ENCODE measurements at regions not wholly inside any gene's neighbourhood (a gene's known extent, or its start where the extent isn't known, plus 50 kb on each side); places are given as distances from the start of the nearest gene placed in this dataset.

DNA sequence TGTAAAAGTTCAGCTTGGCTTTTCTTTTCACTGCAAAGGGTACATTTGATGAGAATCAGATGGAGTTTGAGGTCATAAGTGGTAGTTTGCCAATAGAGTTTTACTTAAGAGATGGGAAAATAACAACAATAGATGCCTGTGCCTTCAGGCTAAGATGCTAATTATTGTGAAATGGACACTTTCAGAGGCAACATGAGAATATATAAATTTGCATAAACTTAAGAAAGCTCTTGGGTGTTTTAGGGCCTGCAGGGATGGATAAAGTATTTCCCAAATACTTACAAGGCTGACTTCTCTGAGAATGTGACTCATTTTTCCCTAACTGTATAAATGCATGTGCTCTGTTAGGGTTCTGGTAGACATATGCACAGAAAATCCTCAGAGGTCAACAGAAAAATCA lies 200.3 kb upstream of the SVIL start:
- TF ChIP-seq, protein P1, sequence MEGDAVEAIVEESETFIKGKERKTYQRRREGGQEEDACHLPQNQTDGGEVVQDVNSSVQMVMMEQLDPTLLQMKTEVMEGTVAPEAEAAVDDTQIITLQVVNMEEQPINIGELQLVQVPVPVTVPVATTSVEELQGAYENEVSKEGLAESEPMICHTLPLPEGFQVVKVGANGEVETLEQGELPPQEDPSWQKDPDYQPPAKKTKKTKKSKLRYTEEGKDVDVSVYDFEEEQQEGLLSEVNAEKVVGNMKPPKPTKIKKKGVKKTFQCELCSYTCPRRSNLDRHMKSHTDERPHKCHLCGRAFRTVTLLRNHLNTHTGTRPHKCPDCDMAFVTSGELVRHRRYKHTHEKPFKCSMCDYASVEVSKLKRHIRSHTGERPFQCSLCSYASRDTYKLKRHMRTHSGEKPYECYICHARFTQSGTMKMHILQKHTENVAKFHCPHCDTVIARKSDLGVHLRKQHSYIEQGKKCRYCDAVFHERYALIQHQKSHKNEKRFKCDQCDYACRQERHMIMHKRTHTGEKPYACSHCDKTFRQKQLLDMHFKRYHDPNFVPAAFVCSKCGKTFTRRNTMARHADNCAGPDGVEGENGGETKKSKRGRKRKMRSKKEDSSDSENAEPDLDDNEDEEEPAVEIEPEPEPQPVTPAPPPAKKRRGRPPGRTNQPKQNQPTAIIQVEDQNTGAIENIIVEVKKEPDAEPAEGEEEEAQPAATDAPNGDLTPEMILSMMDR (IDR thresholded peaks at IDR 0.05; ENCODE audit: insufficient read depth, low read length), result no peak
- peak; percentile 53 for DNase-seq (ENCODE audit: low read depth)
- no peak overlapping the region for H3K4me3 ChIP-seq (ENCODE audit: low read depth, low read length)

DNA sequence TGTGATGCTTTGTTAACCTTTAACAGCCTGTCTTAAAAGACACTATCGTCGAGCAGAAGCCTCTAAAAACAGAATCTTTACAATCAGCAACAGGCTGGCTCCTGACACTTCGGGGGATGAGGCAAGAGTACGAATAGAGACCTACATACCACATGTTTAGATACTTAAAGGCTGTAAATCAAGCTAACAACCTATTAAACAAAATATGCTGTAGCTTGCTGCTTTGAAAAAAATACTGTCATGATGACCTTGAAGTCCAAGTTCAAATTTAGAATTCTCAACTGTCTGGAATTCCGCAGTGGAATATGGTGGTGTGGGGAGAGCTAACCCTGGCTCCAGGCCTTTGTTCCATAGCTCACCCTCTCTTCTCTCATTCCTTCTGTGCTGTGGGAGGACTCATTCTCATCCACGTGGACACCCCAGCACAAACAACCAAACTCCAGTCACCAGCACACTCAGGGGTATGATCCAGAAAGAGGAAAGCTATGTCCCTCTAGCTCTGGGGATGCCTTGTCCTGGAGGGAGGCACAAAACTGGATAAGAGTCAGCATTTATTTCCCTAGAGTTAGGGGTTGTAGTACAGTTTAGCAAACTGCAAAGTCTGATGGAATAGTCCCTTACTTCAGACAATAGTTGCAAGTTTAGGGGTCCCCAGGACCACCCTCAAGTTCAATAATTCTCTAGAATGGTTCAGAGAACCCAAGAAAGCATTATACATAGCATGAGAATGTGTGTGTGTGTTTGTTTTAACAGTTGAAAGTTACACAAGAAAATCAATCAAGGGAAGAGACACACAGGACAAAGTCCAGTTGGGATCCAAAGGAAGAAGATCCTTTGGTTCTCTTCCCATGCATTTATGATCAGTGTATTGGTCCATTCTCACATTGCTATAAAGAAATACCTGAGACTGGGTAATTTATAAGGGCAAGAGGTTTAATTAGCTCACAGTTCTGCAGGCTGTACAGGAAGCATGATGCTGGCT lies 196.1 kb upstream of the SVIL start:
- no peak overlapping the region for H3K4me3 ChIP-seq (ENCODE audit: low read depth, low read length)
- TF ChIP-seq, protein P1 (IDR thresholded peaks at IDR 0.05; ENCODE audit: insufficient read depth, low read length), result no peak
- no peak for DNase-seq (ENCODE audit: low read depth)

DNA sequence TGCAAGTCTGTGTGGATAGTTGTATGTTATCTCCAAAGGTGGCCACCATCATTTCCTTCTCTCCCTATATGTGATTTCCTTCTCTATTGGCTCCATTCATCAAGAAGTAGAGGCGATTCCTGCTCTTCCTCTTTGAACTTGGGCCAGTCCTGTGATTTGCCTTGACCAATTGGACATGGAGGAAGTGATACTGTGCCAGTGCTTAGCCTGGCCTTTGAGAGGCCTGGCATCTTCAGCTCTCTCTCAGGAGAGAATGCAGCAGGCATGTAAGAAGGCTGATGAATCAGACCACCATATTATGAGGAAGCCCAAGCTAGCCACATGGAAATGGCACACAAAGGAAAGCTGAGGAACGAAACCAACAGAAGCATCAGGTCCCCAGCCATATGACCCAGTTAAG lies 195.0 kb upstream of the SVIL start:
- no peak overlapping the region for H3K4me3 ChIP-seq (ENCODE audit: low read depth, low read length)
- no peak for DNase-seq (ENCODE audit: low read depth)
- TF ChIP-seq, protein P1 (IDR thresholded peaks at IDR 0.05; ENCODE audit: insufficient read depth, low read length), result no peak

DNA sequence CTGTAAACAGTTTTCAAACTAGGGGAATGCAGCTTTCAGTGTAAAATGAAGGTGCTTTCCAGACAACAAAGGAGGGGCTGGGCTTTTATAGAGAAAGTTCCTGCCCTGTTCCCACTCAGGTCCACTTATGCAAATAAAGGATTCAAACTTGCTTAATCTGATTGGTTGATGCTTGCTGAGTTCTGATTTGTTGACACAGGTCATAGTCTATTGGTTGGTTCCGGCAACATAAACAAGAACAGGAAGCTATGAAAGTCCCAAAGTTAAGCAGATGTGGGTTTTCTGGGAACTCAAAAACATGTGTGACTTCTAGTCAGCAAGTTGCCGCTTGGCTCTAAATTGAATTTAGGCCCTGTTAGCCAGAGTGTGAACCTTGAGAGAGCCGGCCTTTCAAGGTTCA lies 194.2 kb upstream of the SVIL start:
- H3K4me3 ChIP-seq (ENCODE audit: low read depth, low read length), result no peak overlapping the region
- no peak for DNase-seq (ENCODE audit: low read depth)
- TF ChIP-seq, protein P1 (IDR thresholded peaks at IDR 0.05; ENCODE audit: insufficient read depth, low read length), result no peak

DNA sequence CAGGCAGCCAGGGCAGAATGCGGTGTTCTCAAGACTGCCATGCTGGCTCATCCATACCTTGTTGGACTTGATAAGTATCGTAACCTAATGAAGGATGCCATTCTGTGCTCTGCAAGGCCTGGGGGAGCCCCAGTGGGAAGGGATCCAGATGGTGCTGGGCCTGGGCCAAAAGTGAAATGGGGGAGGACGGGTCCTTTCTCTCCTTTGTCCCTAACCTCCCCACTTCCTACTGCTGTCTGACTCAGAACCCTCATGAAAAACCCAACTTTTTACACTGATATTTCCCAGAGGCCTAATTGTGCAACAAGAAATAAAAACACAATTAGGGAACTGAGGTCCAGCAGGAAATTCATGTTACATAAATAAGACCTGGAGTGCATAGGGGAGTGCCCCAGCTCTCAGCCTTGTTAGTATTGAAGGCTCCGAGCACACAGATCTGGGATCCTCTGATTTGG lies 193.7 kb upstream of the SVIL start:
- DNase-seq (ENCODE audit: low read depth), result no peak
- no peak overlapping the region for H3K4me3 ChIP-seq (ENCODE audit: low read depth, low read length)
- TF ChIP-seq, protein P1 (IDR thresholded peaks at IDR 0.05; ENCODE audit: insufficient read depth, low read length), result no peak

DNA sequence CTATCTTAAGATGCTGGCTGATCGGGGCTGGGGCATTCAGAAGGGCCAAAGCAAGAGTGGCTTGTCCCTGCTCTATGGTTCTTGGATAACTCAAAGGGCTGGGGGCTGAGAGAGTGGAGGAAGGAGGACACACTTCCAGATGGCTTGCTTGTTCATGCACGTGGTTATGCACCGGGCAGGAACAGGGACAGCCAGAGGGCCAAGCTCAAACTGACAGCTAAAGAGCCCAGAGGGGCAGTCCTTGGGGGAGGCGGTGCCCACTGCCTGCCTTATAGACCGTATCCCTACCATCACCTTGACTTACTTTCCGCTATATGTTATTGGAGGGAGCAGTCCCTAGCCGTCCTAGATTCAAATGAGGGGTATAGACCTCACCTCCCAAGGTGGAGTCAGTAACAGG lies 192.7 kb upstream of the SVIL start:
- no peak for DNase-seq (ENCODE audit: low read depth)
- TF ChIP-seq, protein P1 (IDR thresholded peaks at IDR 0.05; ENCODE audit: insufficient read depth, low read length), result no peak
- H3K4me3 ChIP-seq (ENCODE audit: low read depth, low read length), result no peak overlapping the region
